Thyroid gland (tissue), 4 donors: ENCODE measurements at regions not wholly inside any gene's neighbourhood (a gene's known extent, or its start where the extent isn't known, plus 50 kb on each side); places are given as distances from the start of the nearest gene placed in this dataset.

Experiments used
- CTCF ChIP-seq, 6 experiments: fragments of 200-600 bp in 3 of 6; fragments of 450-650 bp in 3 of 6; sonication (generic) in 3 of 6; IDR thresholded peaks; one replicate each; pipeline ENCODE4 v1.5.1; 2016 to 2019; ENCODE audit warnings: antibody characterized with exemption in 6 of 6, mild to moderate bottlenecking in 2 of 6, inconsistent platforms in 1 of 6, moderate library complexity in 1 of 6
- POLR2A ChIP-seq, 2 donors: fragments of 450-650 bp; IDR thresholded peaks; one replicate each; pipeline ENCODE4 v1.6.1; 2017; ENCODE audit warnings: antibody characterized with exemption in 2 of 2, mild to moderate bottlenecking in 2 of 2, moderate library complexity in 1 of 2

GRCh38 chr10:90337316-90337715, 520.5 kb downstream of the HTR7 start:
- TF ChIP-seq POLR2A (IDR thresholded peaks at IDR 0.05) (no peak), CTCF (IDR thresholded peaks at IDR 0.05) (no peak)
